ENCODE measurements at regions not wholly inside any gene's neighbourhood (a gene's known extent, or its start where the extent isn't known, plus 50 kb on each side); places are given as distances from the start of the nearest gene placed in this dataset.

DNA sequence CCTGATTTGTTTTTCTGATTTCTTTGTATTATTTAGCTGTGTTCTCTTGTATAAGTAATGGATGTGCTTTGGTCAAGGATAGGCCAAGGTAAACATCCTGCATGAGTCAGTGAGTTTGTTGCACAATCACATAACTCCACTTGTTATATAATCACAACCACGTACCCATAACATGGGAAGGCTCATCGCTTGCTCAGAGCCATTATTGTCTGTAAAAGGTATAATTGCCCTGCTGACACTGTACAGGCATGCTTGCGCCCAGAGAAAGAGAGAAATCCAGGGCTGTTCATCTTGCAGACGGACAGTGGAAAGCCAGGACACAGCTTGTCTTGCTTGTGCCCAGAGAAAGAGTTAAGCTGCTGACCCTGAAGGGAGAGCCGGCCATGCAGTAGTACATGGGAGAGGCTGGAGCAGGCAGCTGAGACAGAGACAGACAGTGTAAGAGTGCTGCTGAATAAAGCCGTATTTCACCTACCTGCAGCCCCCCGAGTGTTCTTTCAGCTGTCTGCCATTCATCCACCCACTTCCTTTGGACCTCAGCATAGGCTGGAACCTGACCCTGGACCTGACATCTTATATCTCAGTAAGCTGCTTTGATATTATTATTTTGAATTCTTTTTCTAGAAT is 174.7 kb upstream of the DAAM1 start:
- no peak overlapping the region for H3K4me3 Mint-ChIP-seq
- H3K4me1 Mint-ChIP-seq: peaks cover 3% of the 10 kb centered on the region in 2 experiments; a peak in 2 of 4 replicates
- H2AK5ac ChIP-seq (ENCODE audit: insufficient read length, low read length): no peak overlapping the region
- H2BK12ac ChIP-seq (ENCODE audit: insufficient read length, low read depth, low read length): no peak overlapping the region
- H3K27ac Mint-ChIP-seq: no peak overlapping the region
- H3K9ac ChIP-seq (ENCODE audit: extremely low read depth, insufficient read length, low read length): no peak overlapping the region
- H4K8ac ChIP-seq (replicated peaks; ENCODE audit: insufficient read length, low read depth, low read length): no peak overlapping the region
- no peaks in the 10 kb centered on the region for H3K23me2 ChIP-seq (ENCODE audit: insufficient read length, low read depth, low read length, poor library complexity, severe bottlenecking)
- H3K79me1 ChIP-seq (ENCODE audit: insufficient read depth, low read depth, low read length, poor library complexity, severe bottlenecking): no peaks in the 10 kb centered on the region
- H3K36me3 Mint-ChIP-seq (ENCODE audit: insufficient read depth in 1 of 3, low read depth in 3 of 3): no peaks in the 10 kb centered on the region
- no peak overlapping the region for H4K5ac ChIP-seq (ENCODE audit: insufficient read length, low read depth, low read length)
- TF ChIP-seq, protein P1, sequence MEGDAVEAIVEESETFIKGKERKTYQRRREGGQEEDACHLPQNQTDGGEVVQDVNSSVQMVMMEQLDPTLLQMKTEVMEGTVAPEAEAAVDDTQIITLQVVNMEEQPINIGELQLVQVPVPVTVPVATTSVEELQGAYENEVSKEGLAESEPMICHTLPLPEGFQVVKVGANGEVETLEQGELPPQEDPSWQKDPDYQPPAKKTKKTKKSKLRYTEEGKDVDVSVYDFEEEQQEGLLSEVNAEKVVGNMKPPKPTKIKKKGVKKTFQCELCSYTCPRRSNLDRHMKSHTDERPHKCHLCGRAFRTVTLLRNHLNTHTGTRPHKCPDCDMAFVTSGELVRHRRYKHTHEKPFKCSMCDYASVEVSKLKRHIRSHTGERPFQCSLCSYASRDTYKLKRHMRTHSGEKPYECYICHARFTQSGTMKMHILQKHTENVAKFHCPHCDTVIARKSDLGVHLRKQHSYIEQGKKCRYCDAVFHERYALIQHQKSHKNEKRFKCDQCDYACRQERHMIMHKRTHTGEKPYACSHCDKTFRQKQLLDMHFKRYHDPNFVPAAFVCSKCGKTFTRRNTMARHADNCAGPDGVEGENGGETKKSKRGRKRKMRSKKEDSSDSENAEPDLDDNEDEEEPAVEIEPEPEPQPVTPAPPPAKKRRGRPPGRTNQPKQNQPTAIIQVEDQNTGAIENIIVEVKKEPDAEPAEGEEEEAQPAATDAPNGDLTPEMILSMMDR (conservative IDR thresholded peaks at IDR 0.05): no peak
- H3K23ac ChIP-seq (ENCODE audit: insufficient read length, low read depth, low read length): no peak overlapping the region
- no CpG with 5 or more reads among the region's 7 CpGs for WGBS (ENCODE audit: extremely low coverage, insufficient read length, low lambda C conversion rate)
- H3K4me1 ChIP-seq (ENCODE audit: insufficient read depth, low read length): peaks cover 2% of the 10 kb centered on the region; the same call in 1 of the 2 replicates
- no peak overlapping the region for H2AFZ ChIP-seq (ENCODE audit: low read length)
- H3K27me3 ChIP-seq (ENCODE audit: insufficient read depth, low read length): no peaks in the 10 kb centered on the region
- H3T11ph ChIP-seq (ENCODE audit: low read length): no peak overlapping the region
- no peaks in the 10 kb centered on the region for H4K20me1 ChIP-seq (ENCODE audit: control insufficient read depth, insufficient read depth, insufficient read length)
- H3K27me3 Mint-ChIP-seq (ENCODE audit: low read depth): no peaks in the 10 kb centered on the region
- H4K91ac ChIP-seq (ENCODE audit: insufficient read length, low read depth, low read length): no peak overlapping the region
- H2BK5ac ChIP-seq (ENCODE audit: insufficient read length, low read length): no peak overlapping the region
- H3K4ac ChIP-seq (ENCODE audit: low read depth, low read length): no peak overlapping the region
- H3K27ac ChIP-seq (ENCODE audit: insufficient read length, low read depth, low read length): no peak overlapping the region
- no peak overlapping the region for H3K14ac ChIP-seq (ENCODE audit: insufficient read depth, low read length)
- H3K18ac ChIP-seq (ENCODE audit: insufficient read length, low read depth, low read length): no peak overlapping the region
- DNase-seq: no peak
- H2BK120ac ChIP-seq (ENCODE audit: low read depth, low read length, poor library complexity, severe bottlenecking): no peak overlapping the region
- H2BK15ac ChIP-seq (ENCODE audit: low read depth, low read length): no peak overlapping the region
- no peaks in the 10 kb centered on the region for H3K9me3 ChIP-seq (ENCODE audit: control insufficient read depth, low read depth, low read length)
- no peak overlapping the region for H2BK20ac ChIP-seq (ENCODE audit: low read depth, low read length, poor library complexity, severe bottlenecking)
- no peak overlapping the region for H3K4me2 ChIP-seq (ENCODE audit: insufficient read depth, insufficient read length, low read length)
- no peak overlapping the region for H3K56ac ChIP-seq (ENCODE audit: insufficient read length, low read depth, low read length)
- no peaks in the 10 kb centered on the region for H3K79me2 ChIP-seq (ENCODE audit: insufficient read depth, low read length)
- peaks cover 5 to 6% of the 10 kb centered on the region in 2 experiments; a peak in 3 of 5 replicates for H3K9me3 Mint-ChIP-seq
